ENCODE measurements at regions not wholly inside any gene's neighbourhood (a gene's known extent, or its start where the extent isn't known, plus 50 kb on each side); places are given as distances from the start of the nearest gene placed in this dataset.
"Not testable (repeated sequence)": the region's sequence is repeated elsewhere in the genome, so short reads cannot be mapped to it uniquely, and the experiment has no call there.

DNA sequence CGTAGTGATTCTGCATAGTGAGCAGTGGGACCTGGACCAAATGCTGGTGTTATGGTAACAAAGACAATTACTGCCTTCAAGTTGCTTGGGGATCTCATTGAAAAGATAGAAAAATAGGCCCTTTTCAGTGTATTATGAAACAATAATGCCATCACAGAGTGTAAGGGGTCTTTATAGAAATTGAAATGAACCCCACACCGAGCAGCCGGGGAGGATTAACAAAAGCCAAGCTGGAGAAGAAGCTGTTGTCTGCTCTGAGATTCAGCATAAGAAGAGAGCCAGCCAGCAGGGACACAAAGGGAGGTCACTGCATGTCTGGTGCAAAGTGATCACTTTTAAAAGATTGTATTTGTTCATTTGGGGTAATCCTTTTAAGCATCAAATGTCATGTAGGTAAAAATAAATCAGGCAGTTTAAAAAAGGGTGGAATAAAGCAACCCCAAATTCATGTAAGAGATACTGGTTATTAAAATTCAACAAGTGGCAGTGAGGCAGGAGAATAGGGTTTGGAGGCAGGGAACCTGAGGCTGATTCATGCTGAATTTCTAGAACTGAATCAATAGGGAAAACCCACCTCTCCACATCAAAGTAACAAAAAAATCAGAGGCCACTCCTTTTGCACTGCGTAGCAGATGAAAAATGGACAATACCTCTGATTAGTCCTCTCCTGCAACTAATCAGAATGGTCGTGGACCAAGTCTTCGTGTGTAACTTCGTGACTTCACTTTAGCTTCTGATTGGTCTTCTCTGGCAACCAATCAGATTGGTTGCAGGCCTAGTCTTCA is 1548.3 kb upstream of the SLC10A2 start:
- DNase-seq (ENCODE audit: low read depth), result no peak

DNA sequence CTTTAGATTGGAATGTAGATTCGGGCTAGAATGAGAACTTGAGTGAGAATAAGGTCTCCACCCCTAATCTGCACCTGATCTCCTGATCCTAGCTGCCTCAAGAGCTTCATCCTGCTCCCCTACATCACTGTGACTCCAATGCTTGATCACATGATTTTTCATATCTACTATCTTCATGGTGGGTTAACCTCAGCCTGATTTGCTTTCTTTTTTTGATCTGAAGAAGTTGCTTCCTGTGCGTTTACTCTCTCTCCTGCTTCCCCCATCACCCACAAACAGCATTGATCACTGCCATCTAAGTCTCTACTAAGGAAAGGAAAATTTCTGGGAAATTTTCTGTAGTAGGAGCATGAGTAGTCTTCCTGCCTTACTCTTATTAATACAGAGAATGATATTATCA is 1542.1 kb upstream of the SLC10A2 start:
- no peak for DNase-seq (ENCODE audit: low read depth)

DNA sequence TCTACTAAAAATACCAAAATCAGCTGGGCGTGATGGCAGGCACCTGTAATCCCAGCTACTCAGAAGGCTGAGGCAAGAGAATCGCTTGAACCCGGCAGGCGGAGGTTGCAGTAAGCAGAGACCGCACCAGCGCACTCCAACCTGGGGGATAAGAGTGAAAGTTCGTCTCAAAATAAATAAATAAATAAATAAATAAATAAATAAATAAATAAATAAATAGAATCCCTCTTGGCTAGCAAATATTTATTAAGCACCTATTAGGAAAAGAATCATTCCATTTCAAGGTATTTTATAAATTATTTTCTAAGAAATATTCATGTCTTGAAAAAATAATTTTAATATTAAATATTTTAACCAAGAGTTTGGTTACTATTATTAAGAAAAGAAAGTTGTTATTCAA is 1539.2 kb upstream of the SLC10A2 start:
- not testable (repeated sequence) for DNase-seq (ENCODE audit: low read depth)

DNA sequence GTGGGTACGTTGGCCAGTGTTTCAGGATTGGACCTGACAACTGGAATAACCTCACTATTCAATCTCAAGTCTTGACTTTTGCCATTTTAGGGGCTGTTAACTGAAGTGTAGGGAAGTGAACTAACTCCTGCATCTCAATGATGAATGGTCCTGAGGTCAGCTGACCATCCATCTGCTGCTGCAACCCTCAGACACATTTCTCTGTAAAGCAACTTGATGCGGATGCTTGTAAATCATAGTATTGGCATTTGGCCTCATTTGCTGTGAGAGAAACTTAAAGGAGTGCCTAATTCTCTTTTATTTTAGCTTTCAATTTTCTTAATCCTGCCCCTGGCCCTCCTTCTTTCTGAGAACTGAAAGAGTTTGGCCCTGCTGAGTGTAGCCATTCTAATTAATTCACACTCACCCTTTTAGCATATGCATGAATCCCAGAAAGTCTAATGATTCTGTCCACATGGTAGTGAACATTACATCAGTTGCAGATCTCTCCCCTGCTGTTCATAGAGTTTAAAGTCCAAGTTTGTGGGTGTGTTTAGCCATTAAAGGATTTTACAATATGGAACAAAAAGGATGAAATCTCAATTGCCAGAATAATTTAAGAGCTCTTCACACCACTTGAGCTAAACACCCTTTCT is 1531.4 kb upstream of the SLC10A2 start:
- DNase-seq (ENCODE audit: low read depth), result no peak

DNA sequence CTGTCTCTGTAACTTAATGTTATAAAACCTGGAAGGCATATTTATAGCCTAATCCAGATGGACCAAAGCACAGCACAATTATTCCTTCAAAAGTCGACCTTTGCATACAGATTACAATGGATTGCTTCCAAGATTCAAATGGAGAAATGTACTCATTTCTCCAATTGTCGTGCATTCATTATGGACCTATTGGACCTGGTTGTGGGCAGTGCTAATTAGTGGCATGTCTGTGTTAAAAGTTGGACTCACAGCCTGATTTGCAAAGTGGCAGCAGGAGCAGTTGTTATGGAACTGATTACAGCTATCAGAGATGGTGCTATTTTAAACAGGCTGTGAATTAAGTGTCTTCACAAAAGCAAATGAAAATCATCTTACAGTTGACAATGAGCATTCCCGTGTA is 1529.3 kb upstream of the SLC10A2 start:
- DNase-seq (ENCODE audit: low read depth), result no peak

- DNase-seq (ENCODE audit: low read depth), result no peak
These were observed 1528.6 kb upstream of the SLC10A2 start for GRCh38 chr13:104594806-104595205.

GRCh38 chr13:104593693-104594092 is 1527.5 kb upstream of the SLC10A2 start:
- DNase-seq (ENCODE audit: low read depth), result no peak

- no peak for DNase-seq (ENCODE audit: low read depth)
These were observed 1527.0 kb upstream of the SLC10A2 start for GRCh38 chr13:104593251-104593576.

- DNase-seq (ENCODE audit: low read depth), result no peak
These were observed 1526.5 kb upstream of the SLC10A2 start for GRCh38 chr13:104592545-104593250.

- no peak for DNase-seq (ENCODE audit: low read depth)
These were observed 1525.9 kb upstream of the SLC10A2 start for GRCh38 chr13:104592127-104592526.

DNA sequence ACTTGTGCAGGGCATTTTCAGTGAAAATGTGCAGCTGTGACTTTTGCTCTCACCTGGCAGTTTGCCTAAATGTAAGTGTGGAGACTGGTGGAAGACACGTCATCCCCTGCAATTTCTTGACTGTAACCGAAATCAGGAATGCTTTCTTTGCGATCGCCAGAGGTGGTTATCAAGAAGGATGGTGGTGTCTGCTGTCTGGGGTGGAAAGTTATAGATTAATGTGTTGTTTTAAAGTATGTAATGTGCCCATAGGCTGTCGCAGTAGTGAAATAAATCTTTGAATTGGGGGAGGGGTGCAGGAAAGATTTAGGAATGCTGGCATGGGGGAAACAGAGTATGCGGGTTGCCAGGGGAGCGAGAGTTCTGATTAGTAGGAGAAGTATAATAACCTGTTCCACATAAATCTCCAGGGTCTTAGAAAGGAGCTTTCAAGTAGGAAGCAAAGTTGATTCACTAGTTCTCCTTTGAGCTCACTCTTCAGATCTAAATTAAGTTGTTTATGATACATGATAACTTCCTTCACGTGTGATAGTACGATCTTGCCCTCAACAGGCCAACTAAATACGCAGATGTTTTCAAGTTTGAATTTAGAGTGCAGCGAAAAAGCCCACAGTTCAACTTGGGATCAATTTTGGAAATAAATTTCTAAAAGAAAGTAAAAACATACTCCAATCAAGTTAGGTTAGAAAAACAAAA is 1520.0 kb upstream of the SLC10A2 start:
- DNase-seq (ENCODE audit: low read depth), result no peak

DNA sequence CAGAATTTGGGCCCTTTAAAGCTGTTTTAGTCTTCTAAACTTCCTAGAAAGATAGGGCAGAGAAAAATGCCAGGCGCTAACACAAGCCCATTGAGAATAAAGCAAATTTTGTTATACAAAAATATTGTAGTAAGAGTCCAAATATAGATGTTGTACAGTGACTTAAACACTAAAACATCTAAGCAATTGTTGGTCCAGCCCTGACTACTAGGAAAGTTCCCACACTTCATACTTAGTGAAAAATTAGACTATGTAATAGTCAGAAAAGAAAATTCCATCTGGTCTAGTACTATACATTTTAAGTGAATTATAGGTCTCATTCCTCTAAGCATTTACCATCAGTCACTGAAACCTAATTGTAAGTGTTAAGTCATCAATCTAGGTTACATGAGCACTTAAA is 1518.3 kb upstream of the SLC10A2 start:
- DNase-seq (ENCODE audit: low read depth), result no peak

DNA sequence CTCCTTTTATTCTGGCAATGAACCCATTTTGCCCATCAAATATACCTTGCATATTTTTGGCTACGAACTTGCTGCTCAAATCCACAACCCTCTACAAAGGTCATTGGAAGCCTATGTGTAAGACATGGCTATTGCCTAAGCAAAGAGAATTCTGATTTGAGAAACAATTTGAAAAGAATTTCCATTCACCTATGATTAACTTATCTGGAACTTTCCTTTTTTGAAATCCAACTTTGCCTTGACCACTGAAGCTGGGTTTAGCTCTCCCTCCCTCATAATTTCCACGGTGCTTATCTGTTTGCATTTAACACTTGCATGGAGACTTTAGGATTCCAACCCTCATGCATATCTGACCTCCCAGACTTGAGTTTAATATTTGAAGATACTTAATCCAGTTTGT is 1514.7 kb upstream of the SLC10A2 start:
- DNase-seq (ENCODE audit: low read depth), result no peak

DNA sequence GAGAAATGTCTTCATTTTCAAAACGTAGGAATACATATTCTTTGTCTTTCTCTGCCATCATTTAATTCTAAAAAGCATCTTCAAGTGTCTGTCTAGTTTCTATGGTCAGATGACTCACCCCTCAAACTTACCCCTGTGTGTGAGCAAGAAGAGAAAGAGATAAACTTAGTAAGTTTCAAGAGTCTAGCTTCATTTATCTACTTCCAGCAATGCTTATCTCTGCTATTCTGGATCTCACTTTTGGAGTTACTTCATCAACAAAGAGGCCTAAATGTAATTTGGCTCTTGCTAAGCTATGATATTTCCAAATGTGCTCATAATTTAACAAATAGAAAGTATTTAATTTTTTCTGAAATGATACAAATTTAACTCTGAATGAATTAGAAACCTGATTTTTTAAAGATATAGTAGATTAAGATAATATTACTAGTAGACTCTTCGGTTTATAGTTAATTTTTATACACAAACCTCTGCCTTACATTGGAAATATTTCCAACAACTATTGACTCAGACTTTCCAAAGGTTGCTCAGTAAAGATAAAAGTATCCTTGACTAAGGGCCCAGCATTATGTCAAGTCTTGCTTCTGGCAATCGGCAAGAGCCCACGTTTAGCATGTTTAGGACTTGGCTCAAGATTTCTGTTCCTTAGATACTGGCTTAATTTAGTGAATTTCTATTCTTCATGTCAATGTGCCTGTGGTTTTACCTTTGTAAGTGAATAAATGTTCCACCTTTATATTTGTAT is 1511.0 kb upstream of the SLC10A2 start:
- no peak for DNase-seq (ENCODE audit: low read depth)

- DNase-seq (ENCODE audit: low read depth), result no peak
These were observed 1505.6 kb upstream of the SLC10A2 start for GRCh38 chr13:104571893-104572229.

DNA sequence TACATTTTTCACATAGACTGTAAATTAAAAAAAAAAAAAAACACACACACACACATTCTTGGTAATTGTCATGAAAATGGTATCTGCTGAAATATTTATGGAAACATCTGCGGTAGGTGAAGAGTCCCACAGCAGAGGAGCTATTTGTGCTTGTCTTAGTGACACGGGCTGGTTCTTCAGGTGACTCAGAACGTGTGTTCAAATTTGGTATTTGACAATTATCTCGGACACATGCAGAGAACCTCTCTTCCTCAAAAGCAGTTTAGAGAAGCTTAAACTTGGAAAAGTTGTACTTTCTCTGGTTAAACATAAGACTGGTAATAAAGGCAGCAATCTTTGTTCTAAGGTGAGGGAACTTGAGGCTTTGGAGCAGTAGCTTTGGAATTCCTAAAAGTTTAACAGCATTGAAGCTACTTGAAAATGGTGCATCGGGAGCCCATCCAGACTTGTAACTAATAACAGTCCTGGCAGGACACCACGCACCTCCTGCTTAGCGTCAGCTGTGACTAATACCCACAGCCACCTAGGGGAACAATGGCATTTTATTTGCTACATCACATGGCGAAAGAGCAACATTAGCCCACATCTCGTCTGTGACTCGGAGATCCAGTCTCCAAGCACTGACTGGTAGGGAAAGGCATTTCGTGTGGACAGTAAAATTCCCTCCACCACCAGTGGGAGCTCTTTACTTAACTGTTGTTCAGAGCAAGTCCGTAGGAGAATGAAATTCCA is 1505.1 kb upstream of the SLC10A2 start:
- no peak for DNase-seq (ENCODE audit: low read depth)

- DNase-seq (ENCODE audit: low read depth), result no peak
These were observed 1500.9 kb upstream of the SLC10A2 start for GRCh38 chr13:104567114-104567513.

DNA sequence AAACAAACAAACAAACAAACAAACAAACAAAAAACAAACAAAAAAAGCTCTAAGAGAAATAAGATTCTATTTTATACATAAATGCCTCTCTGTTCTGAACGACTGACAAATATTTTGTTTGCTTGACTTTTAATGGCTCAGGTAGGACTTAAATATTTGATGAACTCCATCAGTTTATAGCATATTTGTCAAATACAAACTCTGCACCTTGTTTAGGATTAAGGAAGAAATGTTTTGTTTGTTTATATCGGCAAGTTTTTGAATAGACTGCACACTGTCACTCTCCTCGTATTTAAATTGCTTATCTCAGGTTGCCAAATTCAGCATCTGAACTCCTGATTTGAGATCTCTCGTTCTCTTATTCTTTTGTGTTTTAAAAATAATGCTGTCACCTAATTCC is 1499.7 kb upstream of the SLC10A2 start:
- no peak for DNase-seq (ENCODE audit: low read depth)

- DNase-seq (ENCODE audit: low read depth), result no peak
These were observed 1487.7 kb upstream of the SLC10A2 start for GRCh38 chr13:104553896-104554295.

- no peak for DNase-seq (ENCODE audit: low read depth)
These were observed 1487.0 kb upstream of the SLC10A2 start for GRCh38 chr13:104553186-104553585.

DNA sequence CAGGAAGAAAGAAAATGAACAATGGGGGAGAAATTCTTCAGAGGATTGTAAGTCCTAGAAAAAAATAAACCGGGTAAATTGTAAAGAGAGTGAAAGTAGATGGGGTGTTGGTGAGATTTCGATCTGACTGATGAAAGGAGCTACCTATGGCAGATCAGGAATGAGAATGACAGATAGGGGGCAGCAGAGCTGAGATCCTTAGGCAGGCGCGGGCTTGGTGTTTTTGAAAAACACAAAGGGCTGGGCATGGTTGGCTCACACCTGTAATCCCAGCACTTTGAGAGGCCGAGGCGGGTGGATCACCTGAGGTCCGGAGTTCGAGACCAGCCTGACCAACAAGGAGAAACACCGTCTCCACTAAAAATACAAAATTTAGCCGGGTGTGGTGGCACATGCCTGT is 1468.6 kb upstream of the SLC10A2 start:
- DNase-seq (ENCODE audit: low read depth), result no peak
